ENCODE measurements at regions not wholly inside any gene's neighbourhood (a gene's known extent, or its start where the extent isn't known, plus 50 kb on each side); places are given as distances from the start of the nearest gene placed in this dataset.

GRCh38 chr6:134478764-134479399, 161.0 kb upstream of the SGK1 start:
- no peak for DNase-seq

- DNase-seq = no peak
These were observed 160.2 kb upstream of the SGK1 start for GRCh38 chr6:134477991-134478635.

- no peak for DNase-seq
These were observed 157.0 kb upstream of the SGK1 start for GRCh38 chr6:134474955-134475354.

DNA sequence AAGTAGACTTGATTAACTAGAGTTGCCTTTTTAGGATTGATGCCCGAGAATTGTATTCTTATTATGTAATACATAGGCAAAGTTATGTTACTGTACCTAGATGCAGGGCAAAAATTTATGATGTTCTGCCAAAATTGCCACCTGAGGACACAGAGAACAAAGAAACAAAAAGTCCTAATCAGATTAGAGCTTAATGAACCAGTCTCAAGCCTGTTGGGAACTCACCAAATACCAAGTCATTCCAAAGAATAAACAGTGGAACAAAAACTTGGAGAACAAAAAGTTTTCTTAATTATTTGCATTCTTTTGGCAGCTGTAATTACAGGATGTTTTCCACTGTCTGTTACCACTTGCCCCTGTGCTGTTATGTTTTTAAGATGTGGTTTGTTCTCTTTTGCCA, 154.7 kb upstream of the SGK1 start:
- no peak for DNase-seq

- DNase-seq = peak; percentile 18
These were observed 154.1 kb upstream of the SGK1 start for GRCh38 chr6:134472046-134472445.

DNA sequence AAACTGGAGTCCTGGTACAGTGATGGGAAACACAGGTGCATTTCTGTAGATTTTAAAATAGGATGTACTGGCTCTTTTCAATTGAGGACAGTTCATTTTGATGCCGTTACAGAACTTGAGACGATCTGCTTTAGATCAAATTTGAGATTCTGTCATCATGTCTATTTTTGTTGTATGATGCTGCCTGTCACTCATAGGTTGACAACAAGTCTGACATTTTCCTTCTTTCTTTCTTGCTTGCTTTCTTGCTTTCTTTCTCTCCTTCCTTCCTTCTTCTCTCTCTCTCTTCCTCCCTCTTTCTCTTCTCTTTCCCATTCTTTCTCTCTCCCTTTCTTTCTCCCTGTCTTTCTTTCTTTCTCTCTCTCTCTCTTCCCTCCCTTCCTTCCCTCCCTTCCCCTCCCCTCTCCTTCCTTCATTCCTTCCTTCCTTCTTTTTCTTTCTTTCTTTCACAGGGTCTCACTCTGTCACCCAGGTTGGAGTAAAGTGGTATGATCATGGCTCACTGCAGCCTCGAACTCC, 152.6 kb upstream of the SGK1 start:
- no peak for DNase-seq

DNA sequence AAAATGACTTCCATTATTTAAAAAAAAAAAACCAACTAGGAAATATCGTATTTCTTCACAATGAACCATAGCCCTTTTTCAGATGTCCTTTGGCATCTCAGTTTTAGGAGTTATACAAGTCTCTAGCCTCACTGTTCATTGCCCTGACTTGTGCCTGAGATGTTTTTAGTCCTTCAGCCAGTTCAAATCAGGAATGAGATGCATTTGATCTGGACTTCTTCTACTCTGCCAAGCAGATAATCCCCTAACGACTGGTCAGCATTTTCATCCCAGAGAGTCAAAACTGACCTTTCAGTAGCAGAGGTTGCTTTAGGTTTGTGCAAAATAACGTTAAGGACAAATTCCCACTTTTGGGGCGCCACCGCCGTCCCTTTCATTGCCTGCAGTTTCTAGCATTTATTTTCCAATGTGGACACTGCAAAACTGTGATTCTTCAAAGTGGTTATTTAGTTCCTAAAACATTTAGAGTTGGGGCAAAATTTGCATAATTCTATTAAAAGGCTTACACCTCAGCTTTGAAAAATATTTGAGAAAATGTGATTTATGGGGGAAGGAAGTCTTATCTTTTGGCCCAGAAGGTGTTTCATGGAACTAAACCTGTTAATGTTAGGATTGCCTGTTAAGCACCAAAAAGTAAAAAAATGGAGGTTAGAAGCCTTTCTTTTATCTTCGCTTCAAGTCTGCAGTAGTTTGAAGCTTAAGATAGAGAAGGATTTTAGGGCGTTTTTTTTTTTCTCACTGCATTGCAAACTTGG, 152.0 kb upstream of the SGK1 start:
- DNase-seq = no peak

DNA sequence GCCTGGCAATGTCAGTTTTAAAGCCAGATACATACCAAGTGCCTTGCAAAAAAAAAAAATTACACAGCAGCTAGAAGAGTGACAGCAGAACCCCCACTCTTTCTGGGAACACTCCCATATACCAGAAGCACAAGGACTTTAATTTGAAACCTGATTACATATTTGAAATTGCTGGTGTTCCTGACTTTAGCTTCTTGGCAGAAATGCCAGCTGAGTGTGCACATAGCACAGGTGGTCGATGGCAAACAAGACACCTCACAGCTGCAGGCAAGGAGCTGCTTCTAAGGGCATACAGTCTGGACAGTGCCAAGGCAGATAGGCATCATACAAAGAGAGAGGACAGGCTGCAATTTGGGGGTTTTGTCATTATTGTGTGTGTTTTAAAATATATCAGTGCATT, 150.7 kb upstream of the SGK1 start:
- DNase-seq = no peak

DNA sequence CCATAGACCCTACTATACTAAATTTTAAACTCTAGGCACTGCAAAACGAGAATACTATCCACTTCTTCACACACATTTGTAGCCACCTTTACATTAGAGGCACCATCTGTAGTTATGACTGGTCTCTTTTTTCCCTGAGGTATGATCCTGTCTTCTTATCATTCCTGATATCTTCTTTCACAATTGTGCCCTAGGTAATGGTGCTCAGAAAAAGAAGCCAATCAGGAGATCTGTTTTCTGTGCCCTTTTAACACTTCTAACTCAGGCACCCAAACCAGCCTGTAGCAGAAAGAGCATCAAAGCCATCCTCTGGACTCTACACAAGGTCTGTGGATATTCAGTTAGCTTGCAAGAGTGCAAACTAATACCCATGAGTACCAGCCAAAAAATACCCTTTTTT, 149.7 kb upstream of the SGK1 start:
- DNase-seq = no peak

DNA sequence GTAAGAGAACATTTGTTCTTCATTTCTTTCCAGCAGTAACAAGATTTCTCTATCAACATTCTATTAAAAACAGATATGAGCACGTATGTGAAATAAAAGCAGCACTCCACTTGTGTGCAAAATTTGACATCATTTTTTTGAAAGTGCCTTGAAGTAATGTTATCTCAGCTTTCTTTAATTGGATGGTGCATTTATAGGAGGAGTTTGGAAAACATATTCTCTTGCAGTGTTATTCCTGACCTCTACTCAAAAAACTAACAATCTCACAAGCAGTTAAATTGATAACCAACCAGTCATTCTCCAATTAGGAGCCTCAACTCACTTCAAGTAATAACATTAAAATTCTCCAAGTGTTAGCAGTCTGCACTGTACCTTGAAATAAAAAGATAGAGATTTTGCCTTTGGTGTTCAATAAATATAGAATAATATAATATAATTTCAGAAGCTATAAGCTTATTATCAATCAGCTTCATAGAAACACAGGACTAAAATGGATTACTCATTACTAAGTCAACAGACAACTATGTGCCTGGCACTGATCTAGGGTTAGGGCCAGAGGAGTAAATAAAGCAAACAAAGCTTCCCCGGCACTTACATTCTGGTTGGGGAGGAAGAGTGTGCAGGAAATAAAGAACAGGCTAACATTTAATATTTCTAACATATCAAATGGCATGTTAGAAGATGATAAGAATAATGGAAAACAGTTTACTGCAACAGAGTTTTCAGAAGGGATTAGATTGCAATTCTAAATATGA, 149.0 kb upstream of the SGK1 start:
- no peak for DNase-seq

GRCh38 chr6:134464690-134465411, 146.9 kb upstream of the SGK1 start:
- DNase-seq = no peak

DNA sequence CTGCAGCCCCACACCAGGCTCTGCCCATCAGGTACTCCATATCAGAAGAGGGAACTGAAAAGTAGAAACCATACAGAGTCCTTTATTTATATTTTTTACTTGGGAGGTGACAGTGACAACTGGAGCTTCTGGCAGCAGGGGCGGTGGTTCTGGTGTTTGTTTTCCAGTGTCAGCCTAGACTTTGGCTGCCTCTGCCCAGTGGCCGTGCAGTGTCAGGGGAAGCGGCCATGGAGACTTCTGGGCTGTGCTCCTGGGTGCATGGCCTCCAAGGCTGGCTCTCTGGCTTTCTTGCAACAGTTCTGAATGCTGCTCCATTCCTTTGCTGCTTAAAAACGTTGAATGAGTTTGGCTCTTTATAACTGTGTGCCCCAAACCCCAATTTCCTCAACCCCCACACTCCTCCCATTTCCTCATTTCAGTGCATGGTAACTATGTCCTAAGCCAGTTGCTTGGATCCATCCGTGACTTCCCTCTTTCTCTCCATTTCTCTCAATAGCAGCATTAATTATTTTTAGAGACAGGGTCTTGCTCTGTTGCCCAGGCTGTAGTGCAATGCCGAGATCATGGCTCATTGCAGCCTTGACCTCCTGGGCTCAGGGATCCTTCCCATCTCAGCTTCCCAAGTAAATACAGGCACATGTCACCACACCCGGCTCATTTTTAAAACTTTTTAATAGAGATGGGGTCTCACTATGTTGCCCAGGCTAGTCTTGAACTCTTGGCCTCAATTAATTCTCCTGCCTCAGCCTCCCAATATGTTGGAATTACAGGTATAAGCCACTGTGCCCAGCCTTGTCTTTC, 141.1 kb upstream of the SGK1 start:
- no peak for DNase-seq

- DNase-seq = no peak
These were observed 140.0 kb upstream of the SGK1 start for GRCh38 chr6:134457941-134458340.

DNA sequence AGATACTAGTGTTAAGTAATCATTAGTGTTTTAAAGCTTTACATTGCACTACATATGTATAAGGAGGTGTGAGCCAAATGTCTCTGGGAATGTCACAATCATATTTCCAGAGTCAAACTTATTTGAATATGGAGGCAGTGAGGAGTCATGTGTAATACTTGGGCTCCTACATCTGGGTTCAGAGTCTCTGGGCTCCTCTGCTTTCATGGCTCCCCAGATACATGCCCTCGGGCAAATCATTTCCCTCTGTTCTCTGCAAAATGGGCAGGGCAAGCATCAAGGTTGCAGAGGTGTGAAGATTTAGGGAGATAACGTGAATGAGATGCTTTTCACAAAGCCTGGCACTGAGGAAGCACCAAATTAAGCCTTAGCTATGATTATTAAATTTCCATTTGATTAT, 138.3 kb upstream of the SGK1 start:
- no peak for DNase-seq

DNA sequence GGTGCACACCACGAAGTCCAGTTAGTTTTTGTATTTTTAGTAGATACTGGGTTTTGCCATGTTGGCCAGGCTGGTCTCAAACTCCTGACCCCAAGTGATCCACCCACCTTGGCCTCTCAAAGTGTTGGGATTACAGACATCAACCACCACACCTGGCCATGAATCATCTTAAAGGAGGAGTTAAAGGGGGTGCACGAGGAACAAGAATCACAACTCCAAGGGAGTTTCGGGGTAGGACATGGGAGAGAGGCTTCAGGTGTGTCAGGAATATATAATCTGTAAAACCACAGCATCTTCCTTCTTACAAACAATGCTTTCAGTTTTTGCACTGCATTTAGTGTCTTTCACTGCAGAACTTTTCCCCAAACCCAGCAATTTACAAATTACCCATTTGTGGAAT, 137.4 kb upstream of the SGK1 start:
- no peak for DNase-seq

DNA sequence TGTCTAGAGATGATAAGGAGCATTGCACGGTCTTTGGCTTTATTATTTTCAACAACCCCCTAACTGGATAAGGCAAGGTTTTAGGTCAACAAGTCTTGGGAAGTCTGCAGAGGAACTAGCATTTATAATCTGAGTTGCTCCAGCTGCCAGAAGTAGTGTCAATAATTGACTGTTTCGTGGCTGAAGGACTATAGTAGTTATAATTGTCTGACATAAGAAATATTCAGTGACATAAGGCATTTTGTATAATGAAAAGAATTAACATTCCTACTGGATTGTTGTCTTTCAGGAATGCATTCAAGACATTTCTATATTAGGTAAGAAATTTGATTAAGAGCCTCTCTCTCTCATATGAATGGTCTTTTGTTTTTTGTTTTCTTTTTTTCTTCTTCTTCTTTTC, 136.9 kb upstream of the SGK1 start:
- no peak for DNase-seq

GRCh38 chr6:134453792-134454510, 136.0 kb upstream of the SGK1 start:
- DNase-seq = no peak

DNA sequence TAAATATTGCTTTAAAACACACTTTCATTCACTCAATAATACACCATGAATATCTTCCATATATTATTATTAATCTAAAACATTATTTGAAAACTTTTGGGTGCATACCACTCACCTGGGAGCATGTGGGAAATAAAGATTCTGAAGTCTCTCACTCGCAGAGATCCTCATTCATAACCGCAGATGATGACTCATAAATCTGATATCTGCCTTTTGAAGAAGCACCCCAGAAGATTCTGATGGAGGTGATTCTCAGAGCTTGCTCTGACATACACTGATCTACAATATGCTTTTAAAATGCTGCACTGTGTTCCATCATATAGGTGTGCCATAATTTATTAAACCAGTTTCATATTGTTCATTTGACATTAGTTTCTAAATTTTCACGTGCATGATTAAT, 135.0 kb upstream of the SGK1 start:
- DNase-seq = no peak

GRCh38 chr6:134451529-134451928, 133.6 kb upstream of the SGK1 start:
- no peak for DNase-seq

DNA sequence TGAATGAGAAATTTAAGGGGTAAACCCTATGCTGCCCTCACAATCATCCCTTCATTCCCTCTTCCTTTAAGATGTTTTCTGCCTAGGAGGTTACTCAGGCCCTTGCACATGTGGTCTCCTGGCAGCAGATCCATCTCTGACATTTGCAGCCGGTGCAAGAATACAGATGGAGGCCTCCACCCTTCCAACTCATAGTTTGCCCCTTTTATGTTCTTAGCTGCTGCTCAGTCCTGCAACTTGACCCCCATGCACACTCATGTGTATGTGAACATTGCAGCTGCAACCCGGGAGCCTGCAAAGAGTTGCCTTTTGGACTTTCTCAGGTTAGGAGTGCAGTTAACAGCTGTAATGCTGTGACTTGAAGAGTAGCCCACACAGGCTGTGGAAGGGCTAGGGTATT, 131.9 kb upstream of the SGK1 start:
- no peak for DNase-seq

DNA sequence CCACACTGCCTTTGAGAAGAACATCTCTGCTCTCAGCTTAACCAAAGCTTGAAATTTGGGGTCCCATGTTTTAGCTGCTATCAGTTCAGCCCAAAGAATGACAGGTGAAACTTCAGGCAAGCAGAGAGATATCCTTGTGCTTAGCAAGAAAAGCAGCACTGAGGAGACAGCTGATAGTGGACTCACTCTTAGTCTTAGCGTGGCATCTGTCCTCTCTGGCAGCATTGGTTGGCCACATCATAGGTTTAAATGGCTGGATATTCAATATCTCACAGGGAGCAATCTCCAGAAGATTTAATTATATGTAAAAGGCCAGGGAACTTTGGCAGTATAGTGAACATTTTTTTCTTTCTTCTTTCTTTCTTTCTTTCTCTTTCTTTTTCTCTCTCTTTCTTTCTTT, 131.1 kb upstream of the SGK1 start:
- no peak for DNase-seq
